SK-N-SH treated with all-trans-retinoic acid at 6 μM for 48 hours (cell line): ENCODE measurements at regions not wholly inside any gene's neighbourhood (a gene's known extent, or its start where the extent isn't known, plus 50 kb on each side); places are given as distances from the start of the nearest gene placed in this dataset.

Source experiments
- ATAC-seq: fragments of 200-7000 bp; cut with Tn5 transposase; 3 replicates; pipeline ENCODE4 v1.9.1; 2020; ENCODE audit warnings: mild to moderate bottlenecking, moderate library complexity
- ARNTL ChIP-seq: fragments of 450-650 bp; formaldehyde crosslinking; IDR thresholded peaks from 2 replicates; pipeline ENCODE4 v1.5.0; 2020; ENCODE audit warnings: low read depth, mild to moderate bottlenecking, moderate library complexity, borderline replicate concordance
- BACH2 ChIP-seq: fragments of 250-450 bp; sonication (Bioruptor Pico); IDR thresholded peaks from 2 replicates; pipeline ENCODE4 v1.9.0; 2021; ENCODE audit warnings: mild to moderate bottlenecking, borderline replicate concordance
- ESRRG ChIP-seq: fragments of 250-450 bp; sonication (Bioruptor Pico); IDR thresholded peaks from 2 replicates; pipeline ENCODE4 v1.6.1; 2021; ENCODE audit warnings: mild to moderate bottlenecking
- OSR1 ChIP-seq: fragments of 250-450 bp; sonication (Bioruptor Pico); IDR thresholded peaks from 2 replicates; pipeline ENCODE4 v1.8.0; 2022; ENCODE audit warnings: moderate library complexity, mild to moderate bottlenecking, inconsistent platforms
- PATZ1 ChIP-seq: fragments of 250-450 bp; sonication (Bioruptor Pico); IDR thresholded peaks from 2 replicates; pipeline ENCODE4 v1.8.0; 2020; ENCODE audit warnings: mild to moderate bottlenecking, moderate library complexity, borderline replicate concordance
- POU6F1 ChIP-seq: fragments of 250-450 bp; sonication (Bioruptor Pico); IDR thresholded peaks from 2 replicates; pipeline ENCODE4 v1.8.0; 2021; ENCODE audit warnings: low read depth, mild to moderate bottlenecking, moderate library complexity, borderline replicate concordance
- PPARA ChIP-seq: fragments of 250-450 bp; sonication (Bioruptor Pico); IDR thresholded peaks from 2 replicates; pipeline ENCODE4 v1.5.0; 2020; ENCODE audit warnings: mild to moderate bottlenecking, borderline replicate concordance
- SNAI2 ChIP-seq: fragments of 250-450 bp; sonication (Bioruptor Pico); IDR thresholded peaks from 2 replicates; pipeline ENCODE4 v1.5.0; 2020; ENCODE audit warnings: mild to moderate bottlenecking, moderate library complexity
- TCF4 ChIP-seq: fragments of 250-450 bp; sonication (Bioruptor Pico); IDR thresholded peaks from 2 replicates; pipeline ENCODE4 v1.8.0; 2021; ENCODE audit warnings: mild to moderate bottlenecking, moderate library complexity, borderline replicate concordance
- ZFP30 ChIP-seq: fragments of 450-650 bp; formaldehyde crosslinking; IDR thresholded peaks from 2 replicates; pipeline ENCODE4 v1.5.0; 2022; ENCODE audit warnings: mild to moderate bottlenecking, moderate library complexity
- ZNF8 ChIP-seq: fragments of 450-650 bp; formaldehyde crosslinking; IDR thresholded peaks from 2 replicates; pipeline ENCODE4 v1.5.0; 2020; ENCODE audit warnings: mild to moderate bottlenecking, moderate library complexity

GRCh38 chr3:39757307-39757706 lies 52.1 kb upstream of the MYRIP start:
- ATAC-seq, result no peak

More at GRCh38 chr3:39757307-39757706, 52.1 kb upstream of the MYRIP start:
- TF ChIP-seq PPARA (CRISPR knock-in tag), result no peak
- TF ChIP-seq PATZ1 (CRISPR knock-in tag), result no peak
- TF ChIP-seq SNAI2, result no peak
- no peak for TF ChIP-seq ZNF8
- TF ChIP-seq ZFP30 (CRISPR knock-in tag), result no peak
- TF ChIP-seq ARNTL, result no peak
- no peak for TF ChIP-seq ESRRG (CRISPR knock-in tag)
- TF ChIP-seq POU6F1 (CRISPR knock-in tag), result no peak
- TF ChIP-seq OSR1 (CRISPR knock-in tag), result no peak
- TF ChIP-seq TCF4 (CRISPR knock-in tag), result no peak
- no peak for TF ChIP-seq BACH2 (CRISPR knock-in tag)
- TF ChIP-seq, all 23 proteins: peak for 0
